Activated CD4-positive, alpha-beta T cell treated with anti-CD3 and anti-CD28 coated beads, Interleukin-2, amount 10 ng/mL, durations not matched to agents 24 days and 14 days (primary cell): ENCODE measurements at regions not wholly inside any gene's neighbourhood (a gene's known extent, or its start where the extent isn't known, plus 50 kb on each side); places are given as distances from the start of the nearest gene placed in this dataset.

Experiments
- DNase-seq: peaks from one replicate; pipeline ENCODE4 v3.0.0; 2022
- H3K27ac Mint-ChIP-seq: one replicate; pipeline ENCODE4 v1.8.0; 2022; ENCODE audit warnings: mild to moderate bottlenecking, mixed read lengths
- H3K27me3 Mint-ChIP-seq: one replicate; pipeline ENCODE4 v1.8.0; 2022; ENCODE audit warnings: mixed read lengths
- H3K36me3 Mint-ChIP-seq: one replicate; pipeline ENCODE4 v1.8.0; 2022; ENCODE audit warnings: low read depth, mild to moderate bottlenecking, mixed read lengths
- H3K4me1 Mint-ChIP-seq: one replicate; pipeline ENCODE4 v1.8.0; 2021; ENCODE audit warnings: mixed read lengths
- H3K4me3 Mint-ChIP-seq: one replicate; pipeline ENCODE4 v1.8.0; 2022; ENCODE audit warnings: mild to moderate bottlenecking, moderate library complexity, mixed read lengths
- H3K9me3 Mint-ChIP-seq: one replicate; pipeline ENCODE4 v1.8.0; 2021; ENCODE audit warnings: mixed read lengths
- intact Hi-C: fragments of 100-400 bp; cut with micrococcal nuclease; formaldehyde crosslinking; loops from one replicate; pipeline ENCODE4 v1.15.1; 2023

- Mint-ChIP-seq H3K27ac (no peak overlapping the region), H3K4me1 (no peaks in the 10 kb centered on the region), H3K36me3 (no peaks in the 10 kb centered on the region), H3K27me3 (peaks cover 4% of the 10 kb centered on the region), H3K9me3 (peaks cover 25% of the 10 kb centered on the region), H3K4me3 (no peak overlapping the region)
- no peak for DNase-seq
- intact Hi-C loops, result no loop called here
Observed at GRCh38 chr2:160721089-160722040, 227.8 kb upstream of the RBMS1 start.

GRCh38 chr2:160726046-160726445 is 232.4 kb upstream of the RBMS1 start:
- no peak for DNase-seq
- Mint-ChIP-seq H3K4me1 (no peaks in the 10 kb centered on the region), H3K9me3 (peaks cover 25% of the 10 kb centered on the region), H3K36me3 (no peaks in the 10 kb centered on the region), H3K27ac (no peak overlapping the region), H3K27me3 (peaks cover 4% of the 10 kb centered on the region), H3K4me3 (no peak overlapping the region)
- intact Hi-C loops, result no loop called here

- DNase-seq, result no peak
- Mint-ChIP-seq H3K9me3 (peaks cover 10% of the 10 kb centered on the region), H3K4me1 (no peaks in the 10 kb centered on the region), H3K27ac (no peak overlapping the region), H3K4me3 (no peak overlapping the region), H3K27me3 (peaks cover 12% of the 10 kb centered on the region), H3K36me3 (no peaks in the 10 kb centered on the region)
- intact Hi-C loops, result no loop called here
Observed at GRCh38 chr2:160730296-160730995, 236.8 kb upstream of the RBMS1 start.

GRCh38 chr2:160731415-160731814 is 237.8 kb upstream of the RBMS1 start:
- no peaks in the 10 kb centered on the region for H3K36me3 Mint-ChIP-seq
- H3K4me3 Mint-ChIP-seq, result no peak overlapping the region
- intact Hi-C loops, result no loop called here
- H3K9me3 Mint-ChIP-seq, result peaks cover 4% of the 10 kb centered on the region
- no peak for DNase-seq
- H3K27me3 Mint-ChIP-seq, result peaks cover 12% of the 10 kb centered on the region
- H3K4me1 Mint-ChIP-seq, result no peaks in the 10 kb centered on the region
- H3K27ac Mint-ChIP-seq, result no peak overlapping the region

- peaks cover 12% of the 10 kb centered on the region for H3K27me3 Mint-ChIP-seq
- H3K9me3 Mint-ChIP-seq, result peaks cover 4% of the 10 kb centered on the region
- H3K4me3 Mint-ChIP-seq, result no peak overlapping the region
- no peaks in the 10 kb centered on the region for H3K36me3 Mint-ChIP-seq
- intact Hi-C loops, result no loop called here
- H3K4me1 Mint-ChIP-seq, result no peaks in the 10 kb centered on the region
- H3K27ac Mint-ChIP-seq, result no peak overlapping the region
- DNase-seq, result no peak
Observed at GRCh38 chr2:160731856-160732255, 238.2 kb upstream of the RBMS1 start.

GRCh38 chr2:160735696-160736095 is 242.1 kb upstream of the RBMS1 start:
- Mint-ChIP-seq H3K36me3 (no peaks in the 10 kb centered on the region), H3K27ac (no peak overlapping the region), H3K4me3 (no peak overlapping the region), H3K4me1 (no peaks in the 10 kb centered on the region), H3K27me3 (peaks cover 9% of the 10 kb centered on the region), H3K9me3 (peaks cover 4% of the 10 kb centered on the region)
- intact Hi-C loops, result no loop called here
- no peak for DNase-seq

GRCh38 chr2:160736148-160737028 is 242.8 kb upstream of the RBMS1 start:
- Mint-ChIP-seq H3K4me1 (no peaks in the 10 kb centered on the region), H3K27ac (no peak overlapping the region), H3K27me3 (peaks cover 7% of the 10 kb centered on the region), H3K9me3 (peaks cover 4% of the 10 kb centered on the region), H3K4me3 (no peak overlapping the region), H3K36me3 (no peaks in the 10 kb centered on the region)
- DNase-seq, result no peak
- intact Hi-C loops, result no loop called here

- peaks cover 7% of the 10 kb centered on the region for H3K27me3 Mint-ChIP-seq
- no peak for DNase-seq
- H3K36me3 Mint-ChIP-seq, result no peaks in the 10 kb centered on the region
- no peaks in the 10 kb centered on the region for H3K4me1 Mint-ChIP-seq
- H3K27ac Mint-ChIP-seq, result no peak overlapping the region
- no peak overlapping the region for H3K4me3 Mint-ChIP-seq
- peaks cover 4% of the 10 kb centered on the region for H3K9me3 Mint-ChIP-seq
- intact Hi-C loops, result no loop called here
Observed at GRCh38 chr2:160737247-160737646, 243.6 kb upstream of the RBMS1 start.

- Mint-ChIP-seq H3K4me1 (no peaks in the 10 kb centered on the region), H3K27ac (no peak overlapping the region), H3K9me3 (peaks cover 3% of the 10 kb centered on the region), H3K36me3 (no peaks in the 10 kb centered on the region), H3K27me3 (peaks cover 4% of the 10 kb centered on the region), H3K4me3 (no peak overlapping the region)
- intact Hi-C loops, result no loop called here
- DNase-seq, result no peak
Observed at GRCh38 chr2:160741271-160741670, 247.7 kb upstream of the RBMS1 start.

GRCh38 chr2:160741815-160742214 is 248.2 kb upstream of the RBMS1 start:
- H3K4me3 Mint-ChIP-seq, result no peak overlapping the region
- no peaks in the 10 kb centered on the region for H3K4me1 Mint-ChIP-seq
- no peak overlapping the region for H3K27ac Mint-ChIP-seq
- peaks cover 4% of the 10 kb centered on the region for H3K27me3 Mint-ChIP-seq
- H3K36me3 Mint-ChIP-seq, result no peaks in the 10 kb centered on the region
- intact Hi-C loops, result no loop called here
- no peak for DNase-seq
- peaks cover 3% of the 10 kb centered on the region for H3K9me3 Mint-ChIP-seq

- DNase-seq, result no peak
- H3K27me3 Mint-ChIP-seq, result peaks cover 4% of the 10 kb centered on the region
- intact Hi-C loops, result no loop called here
- peaks cover 3% of the 10 kb centered on the region for H3K9me3 Mint-ChIP-seq
- H3K4me3 Mint-ChIP-seq, result no peak overlapping the region
- H3K4me1 Mint-ChIP-seq, result no peaks in the 10 kb centered on the region
- no peaks in the 10 kb centered on the region for H3K36me3 Mint-ChIP-seq
- H3K27ac Mint-ChIP-seq, result no peak overlapping the region
Observed at GRCh38 chr2:160742667-160743066, 249.1 kb upstream of the RBMS1 start.

GRCh38 chr2:160747501-160748170 is 254.0 kb upstream of the RBMS1 start:
- Mint-ChIP-seq H3K9me3 (peaks cover 3% of the 10 kb centered on the region), H3K4me1 (no peaks in the 10 kb centered on the region)
- DNase-seq, result no peak

GRCh38 chr2:160751021-160751420 is 257.4 kb upstream of the RBMS1 start:
- H3K36me3 Mint-ChIP-seq, result no peaks in the 10 kb centered on the region
- H3K27ac Mint-ChIP-seq, result no peak overlapping the region
- no peaks in the 10 kb centered on the region for H3K4me1 Mint-ChIP-seq
- no peak overlapping the region for H3K4me3 Mint-ChIP-seq
- intact Hi-C loops, result no loop called here
- peaks cover 8% of the 10 kb centered on the region for H3K27me3 Mint-ChIP-seq
- no peak for DNase-seq
- H3K9me3 Mint-ChIP-seq, result peaks cover 6% of the 10 kb centered on the region

More at GRCh38 chr2:160747501-160748170, 254.0 kb upstream of the RBMS1 start:
- intact Hi-C loops, result no loop called here
- Mint-ChIP-seq H3K27me3 (peaks cover 9% of the 10 kb centered on the region), H3K27ac (no peak overlapping the region), H3K4me3 (no peak overlapping the region), H3K36me3 (no peaks in the 10 kb centered on the region)
